IMR-90 (cell line): ENCODE measurements at regions not wholly inside any gene's neighbourhood (a gene's known extent, or its start where the extent isn't known, plus 50 kb on each side); places are given as distances from the start of the nearest gene placed in this dataset.

Experiments
- ATAC-seq: fragments of 200-7000 bp; cut with Tn5 transposase; 2 replicates; pipeline ENCODE4 v1.9.1; 2020; ENCODE audit warnings: low read depth, mild to moderate bottlenecking, moderate library complexity
- BruUV-seq: library from RNA; stranded (reverse); fragments of 400-500 nt; replicated peaks from 2 replicates; lab custom pipeline; 2021; lab: Mats Ljungman, UMichigan
- CTCF ChIA-PET: fragments of 300-600 bp; formaldehyde crosslinking; extraction: SDS; loops from one replicate; lab custom pipeline; 2021; ENCODE audit warnings: antibody characterized with exemption; lab: Yijun Ruan, JAX
- POLR2A ChIA-PET: fragments of 300-600 bp; sonication (Branson Sonifier 250); formaldehyde crosslinking; loops from one replicate; lab custom pipeline; 2022; ENCODE audit warnings: antibody characterized with exemption; ENCODE audit not compliant: unreplicated experiment; lab: Charles Lee
- DNase-seq: peaks from one replicate; pipeline ENCODE4 v3.0.0; 2013
- H2AFZ ChIP-seq: replicated peaks from 2 replicates; pipeline ENCODE3; 2013; ENCODE audit warnings: low read length, mild to moderate bottlenecking; ENCODE audit not compliant: poor library complexity
- H2AK5ac ChIP-seq: 2 replicates; pipeline ENCODE4 v1.6.1; 2013; ENCODE audit warnings: low read depth, low read length, inconsistent platforms
- H2AK9ac ChIP-seq: replicated peaks from 2 replicates; pipeline ENCODE3; 2013; ENCODE audit warnings: mild to moderate bottlenecking, low read depth, low read length, moderate library complexity; ENCODE audit not compliant: poor library complexity
- H2BK120ac ChIP-seq: 2 replicates; pipeline ENCODE4 v1.6.1; 2013; ENCODE audit warnings: low read depth, low read length, inconsistent platforms
- H2BK15ac ChIP-seq: 3 replicates; pipeline ENCODE4 v1.6.1; 2013; ENCODE audit warnings: low read depth, low read length, inconsistent platforms
- H2BK20ac ChIP-seq: 2 replicates; pipeline ENCODE4 v1.6.1; 2013; ENCODE audit warnings: low read depth, mild to moderate bottlenecking, inconsistent platforms, low read length, moderate library complexity
- H2BK5ac ChIP-seq: 2 replicates; pipeline ENCODE4 v1.6.1; 2013; ENCODE audit warnings: mild to moderate bottlenecking, low read depth, low read length, inconsistent platforms; ENCODE audit not compliant: poor library complexity, severe bottlenecking
- H3K14ac ChIP-seq: replicated peaks from 2 replicates; pipeline ENCODE4 v1.6.1; 2013; ENCODE audit warnings: low read depth, low read length, inconsistent platforms
- H3K18ac ChIP-seq: 2 replicates; pipeline ENCODE4 v1.6.1; 2013; ENCODE audit warnings: low read depth, low read length, control low read depth
- H3K23ac ChIP-seq: 2 replicates; pipeline ENCODE4 v1.6.1; 2013; ENCODE audit warnings: low read depth, low read length, inconsistent platforms
- H3K27ac ChIP-seq: 2 replicates; pipeline ENCODE4 v1.5.1; 2013; ENCODE audit warnings: mild to moderate bottlenecking, control low read depth, low read length; ENCODE audit not compliant: insufficient read depth
- H3K27me3 ChIP-seq: 2 replicates; pipeline ENCODE4 v1.6.1; 2013; ENCODE audit warnings: low read length; ENCODE audit not compliant: control insufficient read depth, insufficient read depth
- H3K36me3 ChIP-seq: 2 replicates; pipeline ENCODE4 v1.6.1; 2013; ENCODE audit warnings: low read length, mixed read lengths; ENCODE audit not compliant: control insufficient read depth, insufficient read depth
- H3K4ac ChIP-seq: 2 replicates; pipeline ENCODE4 v1.6.1; 2013; ENCODE audit warnings: low read depth, low read length, inconsistent platforms
- H3K4me1 ChIP-seq: 2 replicates; pipeline ENCODE4 v1.6.1; 2013; ENCODE audit warnings: low read length, mixed read lengths; ENCODE audit not compliant: control insufficient read depth, insufficient read depth
- H3K4me2 ChIP-seq: 2 replicates; pipeline ENCODE4 v1.6.1; 2013; ENCODE audit warnings: low read depth, mild to moderate bottlenecking, control low read depth, low read length, moderate library complexity
- H3K4me3 ChIP-seq: 2 replicates; pipeline ENCODE4 v1.5.1; 2013; ENCODE audit warnings: low read depth, mild to moderate bottlenecking, control low read depth, low read length, moderate library complexity; ENCODE audit not compliant: insufficient read depth
- H3K56ac ChIP-seq: 2 replicates; pipeline ENCODE4 v1.6.1; 2013; ENCODE audit warnings: low read length, inconsistent platforms; ENCODE audit not compliant: insufficient read depth; ENCODE audit errors: extremely low read depth
- H3K79me1 ChIP-seq, 2 experiments: 2 replicates each; pipeline ENCODE4 v1.6.1; 2013; ENCODE audit warnings: low read length in 2 of 2, inconsistent platforms in 1 of 2, low read depth in 1 of 2
- H3K9ac ChIP-seq: 2 replicates; pipeline ENCODE4 v1.6.1; 2013; ENCODE audit warnings: low read depth, low read length, control low read depth
- H3K9me1 ChIP-seq: 2 replicates; pipeline ENCODE4 v1.6.1; 2013; ENCODE audit warnings: low read length, inconsistent platforms; ENCODE audit not compliant: insufficient read depth
- H3K9me3 ChIP-seq: 2 replicates; pipeline ENCODE4 v1.6.1; 2013; ENCODE audit warnings: low read length; ENCODE audit not compliant: control insufficient read depth, insufficient read depth
- H4K20me1 ChIP-seq: 2 replicates; pipeline ENCODE4 v1.6.1; 2013; ENCODE audit warnings: low read length, inconsistent platforms; ENCODE audit not compliant: insufficient read depth
- H4K5ac ChIP-seq: 2 replicates; pipeline ENCODE4 v1.6.1; 2013; ENCODE audit warnings: mild to moderate bottlenecking, low read depth, low read length, control low read depth
- H4K8ac ChIP-seq, 2 experiments: 2 replicates each; pipeline ENCODE4 v1.6.1; 2013; ENCODE audit warnings: low read depth in 2 of 2, low read length in 2 of 2, control low read depth in 1 of 2, inconsistent platforms in 1 of 2
- H4K91ac ChIP-seq: 2 replicates; pipeline ENCODE4 v1.6.1; 2013; ENCODE audit warnings: low read depth, low read length, inconsistent platforms; ENCODE audit not compliant: insufficient read depth
- BHLHE40 ChIP-seq: fragments of 150-350 bp; IDR thresholded peaks from 2 replicates; pipeline ENCODE4 v1.6.1; 2016; ENCODE audit warnings: mild to moderate bottlenecking, low read depth, low read length
- CEBPB ChIP-seq: IDR thresholded peaks from 2 replicates; pipeline ENCODE4 v1.6.1; 2012; ENCODE audit warnings: low read depth, low read length, improper control_type of control experiment
- CHD1 ChIP-seq: IDR thresholded peaks from 2 replicates; pipeline ENCODE4 v1.6.1; 2012; ENCODE audit warnings: low read depth, low read length, improper control_type of control experiment
- FOS ChIP-seq: fragments of 150-350 bp; IDR thresholded peaks from 2 replicates; pipeline ENCODE4 v1.6.1; 2016; ENCODE audit warnings: low read depth, low read length
- MAFK ChIP-seq: IDR thresholded peaks from 2 replicates; pipeline ENCODE4 v1.6.1; 2012; ENCODE audit warnings: low read depth, low read length, improper control_type of control experiment
- MAZ ChIP-seq: IDR thresholded peaks from 2 replicates; pipeline ENCODE4 v1.6.1; 2012; ENCODE audit warnings: low read depth, mild to moderate bottlenecking, low read length, improper control_type of control experiment, moderate library complexity, borderline replicate concordance
- MXI1 ChIP-seq: IDR thresholded peaks from 2 replicates; pipeline ENCODE4 v1.6.1; 2012; ENCODE audit warnings: low read depth, mild to moderate bottlenecking, low read length, moderate library complexity, borderline replicate concordance
- NFE2L2 ChIP-seq: fragments of 150-350 bp; IDR thresholded peaks from 2 replicates; pipeline ENCODE4 v1.6.1; 2016; ENCODE audit warnings: low read depth, mild to moderate bottlenecking, low read length
- POLR2A ChIP-seq: IDR thresholded peaks from 2 replicates; pipeline ENCODE4 v1.6.1; 2012; ENCODE audit warnings: mild to moderate bottlenecking, low read depth, low read length
- RAD21 ChIP-seq: IDR thresholded peaks from 2 replicates; pipeline ENCODE4 v1.6.1; 2012; ENCODE audit warnings: low read length, improper control_type of control experiment
- RCOR1 ChIP-seq: IDR thresholded peaks from 2 replicates; pipeline ENCODE4 v1.6.1; 2012; ENCODE audit warnings: mild to moderate bottlenecking, low read length, improper control_type of control experiment; ENCODE audit not compliant: insufficient replicate concordance
- RFX5 ChIP-seq: IDR thresholded peaks from 2 replicates; pipeline ENCODE4 v1.8.0; 2012; ENCODE audit warnings: low read depth, mild to moderate bottlenecking, low read length, moderate library complexity
- SMC3 ChIP-seq: fragments of 150-350 bp; IDR thresholded peaks from 2 replicates; pipeline ENCODE4 v1.6.1; 2016; ENCODE audit warnings: low read depth, mild to moderate bottlenecking, antibody characterized with exemption, low read length, moderate library complexity
- dilution Hi-C: fragments of 300-500 bp; cut with HindIII; formaldehyde crosslinking; loops from one replicate; pipeline ENCODE4 v1.14.3; 2018; ENCODE audit warnings: low sequenced_read_pairs; ENCODE audit not compliant: unreplicated experiment
- in situ Hi-C: fragments of 300-500 bp; cut with MboI; formaldehyde crosslinking; loops from 3 replicates; pipeline ENCODE4 v1.14.3; 2019; ENCODE audit warnings: low sequenced_read_pairs, inconsistent platforms, mixed read lengths
- intact Hi-C: fragments of 100-400 bp; cut with micrococcal nuclease; formaldehyde crosslinking; loops from 2 replicates; pipeline ENCODE4 v1.10.0; 2022
- TF ChIP-seq, protein P1 (sequence below): fragments of 150-350 bp; IDR thresholded peaks from 2 replicates; pipeline ENCODE4 v1.6.1; 2016; ENCODE audit warnings: low read depth, mild to moderate bottlenecking, low read length, moderate library complexity, borderline replicate concordance
- TF ChIP-seq, protein P2 (sequence below): conservative IDR thresholded peaks from 2 replicates; pipeline ENCODE4 v1.5.1; 2012; ENCODE audit warnings: mild to moderate bottlenecking, low read depth, low read length, improper control_type of control experiment
- TF ChIP-seq, protein P3 (sequence below): fragments of 150-350 bp; IDR thresholded peaks from 2 replicates; pipeline ENCODE4 v1.6.1; 2017; ENCODE audit warnings: mild to moderate bottlenecking, antibody characterized with exemption, low read length, low read depth

DNA sequence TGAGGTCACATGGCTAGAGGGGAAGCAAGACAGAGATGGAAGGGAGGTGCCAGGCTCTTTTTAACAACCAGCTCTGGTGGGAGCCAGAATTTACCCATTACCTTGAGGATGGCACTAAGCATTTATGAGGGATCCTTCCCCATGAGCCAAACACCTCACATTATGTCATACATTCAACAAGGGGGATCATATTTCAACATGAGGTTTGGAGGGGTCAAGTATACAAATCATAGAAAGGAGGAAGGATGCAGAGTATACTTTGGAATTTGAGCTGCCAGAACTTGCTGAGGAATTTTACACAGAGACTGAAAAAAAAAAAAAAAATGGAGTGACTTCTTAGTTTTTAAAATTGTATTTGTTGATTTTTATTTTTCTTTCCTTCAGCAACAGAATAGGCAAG is 891.4 kb downstream of the CCDC85A start:
- TF ChIP-seq MAFK, result no peak
- TF ChIP-seq MAZ, result no peak
- TF ChIP-seq, protein P1, sequence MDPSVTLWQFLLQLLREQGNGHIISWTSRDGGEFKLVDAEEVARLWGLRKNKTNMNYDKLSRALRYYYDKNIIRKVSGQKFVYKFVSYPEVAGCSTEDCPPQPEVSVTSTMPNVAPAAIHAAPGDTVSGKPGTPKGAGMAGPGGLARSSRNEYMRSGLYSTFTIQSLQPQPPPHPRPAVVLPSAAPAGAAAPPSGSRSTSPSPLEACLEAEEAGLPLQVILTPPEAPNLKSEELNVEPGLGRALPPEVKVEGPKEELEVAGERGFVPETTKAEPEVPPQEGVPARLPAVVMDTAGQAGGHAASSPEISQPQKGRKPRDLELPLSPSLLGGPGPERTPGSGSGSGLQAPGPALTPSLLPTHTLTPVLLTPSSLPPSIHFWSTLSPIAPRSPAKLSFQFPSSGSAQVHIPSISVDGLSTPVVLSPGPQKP, result no peak
- TF ChIP-seq, protein P2, sequence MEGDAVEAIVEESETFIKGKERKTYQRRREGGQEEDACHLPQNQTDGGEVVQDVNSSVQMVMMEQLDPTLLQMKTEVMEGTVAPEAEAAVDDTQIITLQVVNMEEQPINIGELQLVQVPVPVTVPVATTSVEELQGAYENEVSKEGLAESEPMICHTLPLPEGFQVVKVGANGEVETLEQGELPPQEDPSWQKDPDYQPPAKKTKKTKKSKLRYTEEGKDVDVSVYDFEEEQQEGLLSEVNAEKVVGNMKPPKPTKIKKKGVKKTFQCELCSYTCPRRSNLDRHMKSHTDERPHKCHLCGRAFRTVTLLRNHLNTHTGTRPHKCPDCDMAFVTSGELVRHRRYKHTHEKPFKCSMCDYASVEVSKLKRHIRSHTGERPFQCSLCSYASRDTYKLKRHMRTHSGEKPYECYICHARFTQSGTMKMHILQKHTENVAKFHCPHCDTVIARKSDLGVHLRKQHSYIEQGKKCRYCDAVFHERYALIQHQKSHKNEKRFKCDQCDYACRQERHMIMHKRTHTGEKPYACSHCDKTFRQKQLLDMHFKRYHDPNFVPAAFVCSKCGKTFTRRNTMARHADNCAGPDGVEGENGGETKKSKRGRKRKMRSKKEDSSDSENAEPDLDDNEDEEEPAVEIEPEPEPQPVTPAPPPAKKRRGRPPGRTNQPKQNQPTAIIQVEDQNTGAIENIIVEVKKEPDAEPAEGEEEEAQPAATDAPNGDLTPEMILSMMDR, result no peak
- no peak for TF ChIP-seq RAD21
- TF ChIP-seq POLR2A, result no peak
- TF ChIP-seq, protein P3, sequence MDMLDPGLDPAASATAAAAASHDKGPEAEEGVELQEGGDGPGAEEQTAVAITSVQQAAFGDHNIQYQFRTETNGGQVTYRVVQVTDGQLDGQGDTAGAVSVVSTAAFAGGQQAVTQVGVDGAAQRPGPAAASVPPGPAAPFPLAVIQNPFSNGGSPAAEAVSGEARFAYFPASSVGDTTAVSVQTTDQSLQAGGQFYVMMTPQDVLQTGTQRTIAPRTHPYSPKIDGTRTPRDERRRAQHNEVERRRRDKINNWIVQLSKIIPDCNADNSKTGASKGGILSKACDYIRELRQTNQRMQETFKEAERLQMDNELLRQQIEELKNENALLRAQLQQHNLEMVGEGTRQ, result no peak
- TF ChIP-seq BHLHE40, result no peak
- TF ChIP-seq NFE2L2, result no peak
- TF ChIP-seq FOS, result no peak
- TF ChIP-seq MXI1, result no peak
- no peak for TF ChIP-seq RFX5
- no peak for TF ChIP-seq CHD1
- TF ChIP-seq SMC3, result no peak
- no peak for TF ChIP-seq CEBPB
- TF ChIP-seq RCOR1, result no peak
- Histone ChIP-seq H3K27ac (no peak overlapping the region), H3K79me1 (no peaks in the 10 kb centered on the region), H2BK5ac (no peak overlapping the region), H3K4ac (no peak overlapping the region), H3K56ac (no peak overlapping the region), H3K14ac (no peak overlapping the region), H3K4me2 (no peak overlapping the region), H3K9ac (no peak overlapping the region), H2AFZ (no peak overlapping the region), H2AK5ac (no peak overlapping the region), H2AK9ac (no peak overlapping the region), H4K91ac (no peak overlapping the region), H4K20me1 (no peaks in the 10 kb centered on the region), H3K4me3 (no peak overlapping the region), H3K18ac (no peak overlapping the region), H2BK120ac (no peak overlapping the region), H2BK15ac (no peak overlapping the region), H3K4me1 (no peaks in the 10 kb centered on the region), H3K27me3 (no peaks in the 10 kb centered on the region), H2BK20ac (no peak overlapping the region), H3K9me3 (peaks cover 3% of the 10 kb centered on the region; the same call in 1 of the 2 replicates), H3K23ac (no peak overlapping the region), H3K9me1 (no peaks in the 10 kb centered on the region), H4K5ac (no peak overlapping the region), H4K8ac (no peak overlapping the region), H3K36me3 (no peaks in the 10 kb centered on the region)
- intact Hi-C loops, result no loop called here
- dilution Hi-C loops, result no loop called here
- CTCF ChIA-PET, result no interaction called here
- POLR2A ChIA-PET, result no interaction called here
- ATAC-seq, result no peak
- DNase-seq, result no peak
- BruUV-seq, result no TSS peak
- in situ Hi-C loops, result no loop called here
